ENCODE measurements at regions not wholly inside any gene's neighbourhood (a gene's known extent, or its start where the extent isn't known, plus 50 kb on each side); places are given as distances from the start of the nearest gene placed in this dataset.
"Not testable (repeated sequence)": the region's sequence is repeated elsewhere in the genome, so short reads cannot be mapped to it uniquely, and the experiment has no call there.

GRCh38 chr7:149615690-149616270 lies 118.2 kb upstream of the ZNF746 start:
- DNase-seq, result no peak
- Mint-ChIP-seq H3K27me3 (no peaks in the 10 kb centered on the region), H3K36me3 (ENCODE audit: low read depth) (peaks cover 74% of the 10 kb centered on the region), H3K9me3 (no peaks in the 10 kb centered on the region), H3K27ac (no peak overlapping the region), H3K4me1 (peaks cover 7% of the 10 kb centered on the region), H3K4me3 (no peak overlapping the region)
- ATAC-seq, result no peak

- DNase-seq (no peak), ATAC-seq (no peak)
- peaks cover 4% of the 10 kb centered on the region for H3K4me1 Mint-ChIP-seq
- no peaks in the 10 kb centered on the region for H3K9me3 Mint-ChIP-seq
- no peak overlapping the region for H3K27ac Mint-ChIP-seq
- H3K36me3 Mint-ChIP-seq (ENCODE audit: low read depth), result peaks cover 67% of the 10 kb centered on the region
- no peak overlapping the region for H3K4me3 Mint-ChIP-seq
- no peaks in the 10 kb centered on the region for H3K27me3 Mint-ChIP-seq
These were observed 112.9 kb upstream of the ZNF746 start for GRCh38 chr7:149610441-149611011.

- H3K36me3 Mint-ChIP-seq (ENCODE audit: low read depth), result peaks cover 52% of the 10 kb centered on the region
- H3K27ac Mint-ChIP-seq, result peak overlapping the region; percentile 16
- H3K27me3 Mint-ChIP-seq, result no peaks in the 10 kb centered on the region
- no peak overlapping the region for H3K4me3 Mint-ChIP-seq
- DNase-seq, result no peak
- no peak for ATAC-seq
- peaks cover 4% of the 10 kb centered on the region for H3K4me1 Mint-ChIP-seq
- H3K9me3 Mint-ChIP-seq, result no peaks in the 10 kb centered on the region
These were observed 110.6 kb upstream of the ZNF746 start for GRCh38 chr7:149608168-149608567.

GRCh38 chr7:149607683-149608082 lies 110.1 kb upstream of the ZNF746 start:
- Mint-ChIP-seq H3K27me3 (no peaks in the 10 kb centered on the region), H3K4me3 (no peak overlapping the region), H3K27ac (no peak overlapping the region), H3K36me3 (ENCODE audit: low read depth) (peaks cover 49% of the 10 kb centered on the region), H3K4me1 (peaks cover 4% of the 10 kb centered on the region), H3K9me3 (no peaks in the 10 kb centered on the region)
- DNase-seq (no peak), ATAC-seq (no peak)

GRCh38 chr7:149606826-149607225 lies 109.2 kb upstream of the ZNF746 start:
- Mint-ChIP-seq H3K4me3 (no peak overlapping the region), H3K27me3 (no peaks in the 10 kb centered on the region), H3K27ac (no peak overlapping the region), H3K9me3 (no peaks in the 10 kb centered on the region), H3K36me3 (ENCODE audit: low read depth) (peaks cover 48% of the 10 kb centered on the region), H3K4me1 (peaks cover 5% of the 10 kb centered on the region)
- ATAC-seq, result no peak
- DNase-seq, result no peak

GRCh38 chr7:149605696-149606095 lies 108.1 kb upstream of the ZNF746 start:
- Mint-ChIP-seq H3K27ac (no peak overlapping the region), H3K27me3 (no peaks in the 10 kb centered on the region), H3K4me3 (no peak overlapping the region), H3K9me3 (no peaks in the 10 kb centered on the region), H3K4me1 (peaks cover 15% of the 10 kb centered on the region), H3K36me3 (ENCODE audit: low read depth) (peaks cover 52% of the 10 kb centered on the region)
- ATAC-seq (no peak), DNase-seq (no peak)

GRCh38 chr7:149604521-149604920 lies 106.9 kb upstream of the ZNF746 start:
- Mint-ChIP-seq H3K36me3 (ENCODE audit: low read depth) (peaks cover 52% of the 10 kb centered on the region), H3K4me1 (peaks cover 25% of the 10 kb centered on the region), H3K9me3 (no peaks in the 10 kb centered on the region), H3K4me3 (no peak overlapping the region), H3K27me3 (peaks cover 2% of the 10 kb centered on the region), H3K27ac (no peak overlapping the region)
- ATAC-seq, result no peak
- DNase-seq, result no peak

GRCh38 chr7:149600669-149601330 lies 103.2 kb upstream of the ZNF746 start:
- Mint-ChIP-seq H3K27ac (peak overlapping the region; percentile 74), H3K36me3 (ENCODE audit: low read depth) (peaks cover 53% of the 10 kb centered on the region), H3K4me1 (peaks cover 34% of the 10 kb centered on the region), H3K4me3 (peak overlapping the region; percentile 62)
- ATAC-seq (peak; percentile 97), DNase-seq (peak; percentile 28)
- H3K9me3 Mint-ChIP-seq, H3K27me3 Mint-ChIP-seq: not testable (repeated sequence)

- DNase-seq (no peak), ATAC-seq (peak; percentile 9)
- no peaks in the 10 kb centered on the region for H3K9me3 Mint-ChIP-seq
- H3K4me1 Mint-ChIP-seq, result peaks cover 33% of the 10 kb centered on the region
- peak overlapping the region; percentile 79 for H3K27ac Mint-ChIP-seq
- peaks cover 54% of the 10 kb centered on the region for H3K36me3 Mint-ChIP-seq (ENCODE audit: low read depth)
- H3K4me3 Mint-ChIP-seq, result peak overlapping the region; percentile 62
- peaks cover 2% of the 10 kb centered on the region for H3K27me3 Mint-ChIP-seq
These were observed 102.1 kb upstream of the ZNF746 start for GRCh38 chr7:149599636-149600206.

- Mint-ChIP-seq H3K27me3 (peaks cover 2% of the 10 kb centered on the region), H3K36me3 (ENCODE audit: low read depth) (peaks cover 57% of the 10 kb centered on the region), H3K27ac (no peak overlapping the region), H3K9me3 (no peaks in the 10 kb centered on the region), H3K4me3 (no peak overlapping the region), H3K4me1 (peaks cover 33% of the 10 kb centered on the region)
- ATAC-seq, result no peak
- no peak for DNase-seq
These were observed 101.2 kb upstream of the ZNF746 start for GRCh38 chr7:149598721-149599308.

- Mint-ChIP-seq H3K4me1 (peaks cover 33% of the 10 kb centered on the region), H3K36me3 (ENCODE audit: low read depth) (peaks cover 55% of the 10 kb centered on the region)
- not testable (repeated sequence) for H3K9me3 Mint-ChIP-seq, H3K27me3 Mint-ChIP-seq, H3K4me3 Mint-ChIP-seq, H3K27ac Mint-ChIP-seq, ATAC-seq, DNase-seq
These were observed 100.2 kb upstream of the ZNF746 start for GRCh38 chr7:149597789-149598188.

- DNase-seq (no peak), ATAC-seq (no peak)
- peaks cover 2% of the 10 kb centered on the region for H3K27me3 Mint-ChIP-seq
- no peak overlapping the region for H3K4me3 Mint-ChIP-seq
- H3K27ac Mint-ChIP-seq, result no peak overlapping the region
- H3K9me3 Mint-ChIP-seq, result no peaks in the 10 kb centered on the region
- H3K36me3 Mint-ChIP-seq (ENCODE audit: low read depth), result peaks cover 54% of the 10 kb centered on the region
- H3K4me1 Mint-ChIP-seq, result peaks cover 20% of the 10 kb centered on the region
These were observed 97.9 kb upstream of the ZNF746 start for GRCh38 chr7:149595541-149595940.

GRCh38 chr7:149595078-149595477 lies 97.5 kb upstream of the ZNF746 start:
- Mint-ChIP-seq H3K4me3 (no peak overlapping the region), H3K36me3 (ENCODE audit: low read depth) (peaks cover 53% of the 10 kb centered on the region), H3K4me1 (peaks cover 16% of the 10 kb centered on the region), H3K27ac (no peak overlapping the region), H3K9me3 (no peaks in the 10 kb centered on the region), H3K27me3 (peaks cover 2% of the 10 kb centered on the region)
- no peak for DNase-seq
- ATAC-seq, result no peak

- Mint-ChIP-seq H3K27ac (no peak overlapping the region), H3K9me3 (peaks cover 4% of the 10 kb centered on the region), H3K4me3 (no peak overlapping the region), H3K36me3 (ENCODE audit: low read depth) (peaks cover 53% of the 10 kb centered on the region), H3K27me3 (no peaks in the 10 kb centered on the region), H3K4me1 (no peaks in the 10 kb centered on the region)
- DNase-seq (no peak), ATAC-seq (no peak)
These were observed 91.3 kb upstream of the ZNF746 start for GRCh38 chr7:149588930-149589329.
